MM.1S (cell line): ENCODE measurements at regions not wholly inside any gene's neighbourhood (a gene's known extent, or its start where the extent isn't known, plus 50 kb on each side); places are given as distances from the start of the nearest gene placed in this dataset.
"Not testable (repeated sequence)": the region's sequence is repeated elsewhere in the genome, so short reads cannot be mapped to it uniquely, and the experiment has no call there.

Experiments
- DNase-seq: peaks from one replicate; pipeline ENCODE4 v3.0.0-alpha.2; 2015
- H2AFZ ChIP-seq: fragments of 300-600 bp; sonication (generic); 2 replicates; pipeline ENCODE4 v1.6.0; 2016; ENCODE audit warnings: antibody characterized with exemption, low read length
- H3F3A ChIP-seq: fragments of 300-600 bp; sonication (generic); 2 replicates; pipeline ENCODE4 v1.6.1; 2016; ENCODE audit warnings: mild to moderate bottlenecking, antibody characterized with exemption, low read length, moderate library complexity, mixed read lengths; ENCODE audit not compliant: insufficient read depth
- H3K27ac ChIP-seq: fragments of 300-600 bp; sonication (generic); 2 replicates; pipeline ENCODE4 v1.5.1; 2016; ENCODE audit warnings: mild to moderate bottlenecking, low read length
- H3K27me3 ChIP-seq: fragments of 300-600 bp; sonication (generic); replicated peaks from 2 replicates; pipeline ENCODE4 v1.6.0; 2016; ENCODE audit warnings: low read length; ENCODE audit not compliant: insufficient read depth
- H3K36me3 ChIP-seq: fragments of 300-600 bp; sonication (generic); replicated peaks from 2 replicates; pipeline ENCODE4 v1.6.1; 2016; ENCODE audit warnings: mild to moderate bottlenecking, low read length, mixed read lengths; ENCODE audit not compliant: insufficient read depth
- H3K4me1 ChIP-seq: fragments of 300-600 bp; sonication (generic); 2 replicates; pipeline ENCODE4 v1.6.1; 2016; ENCODE audit warnings: low read length, mixed read lengths
- H3K4me2 ChIP-seq: fragments of 300-600 bp; sonication (generic); 2 replicates; pipeline ENCODE4 v1.6.0; 2016; ENCODE audit warnings: low read depth, low read length
- H3K4me3 ChIP-seq: fragments of 300-600 bp; sonication (generic); 2 replicates; pipeline ENCODE4 v1.5.1; 2016; ENCODE audit warnings: low read length, mixed read lengths
- H3K79me2 ChIP-seq: fragments of 300-600 bp; sonication (generic); 2 replicates; pipeline ENCODE4 v1.6.1; 2016; ENCODE audit warnings: mixed run types, low read length, mixed read lengths
- H3K9ac ChIP-seq: fragments of 300-600 bp; sonication (generic); 2 replicates; pipeline ENCODE4 v1.6.1; 2016; ENCODE audit warnings: low read length, mixed read lengths
- H3K9me2 ChIP-seq: fragments of 300-600 bp; sonication (generic); replicated peaks from 2 replicates; pipeline ENCODE4 v1.6.1; 2016; ENCODE audit warnings: mild to moderate bottlenecking, low read length, mixed read lengths; ENCODE audit not compliant: insufficient read depth
- H3K9me3 ChIP-seq: fragments of 300-600 bp; sonication (generic); replicated peaks from 2 replicates; pipeline ENCODE4 v1.6.1; 2016; ENCODE audit warnings: mild to moderate bottlenecking, low read length, mixed read lengths; ENCODE audit not compliant: insufficient read depth
- H4K20me1 ChIP-seq: fragments of 300-600 bp; sonication (generic); 2 replicates; pipeline ENCODE4 v1.6.1; 2016; ENCODE audit warnings: mild to moderate bottlenecking, low read length, moderate library complexity, mixed read lengths; ENCODE audit not compliant: insufficient read depth
- EZH2 ChIP-seq: fragments of 300-600 bp; sonication (generic); optimal IDR thresholded peaks from 2 replicates; pipeline ENCODE3; 2017; ENCODE audit warnings: low read depth, mild to moderate bottlenecking, antibody characterized with exemption, low read length, mixed read lengths
- EZH2phosphoT487 ChIP-seq: fragments of 300-600 bp; sonication (generic); IDR thresholded peaks from 2 replicates; pipeline ENCODE4 v1.6.1; 2018; ENCODE audit warnings: antibody characterized with exemption, low read length
- TF ChIP-seq, protein P1 (sequence below): fragments of 300-600 bp; sonication (generic); IDR thresholded peaks from 2 replicates; pipeline ENCODE4 v1.5.1; 2016; ENCODE audit warnings: antibody characterized with exemption, low read length, mixed read lengths

- Histone ChIP-seq H3K4me1 (no peaks in the 10 kb centered on the region), H3K9me3 (no peaks in the 10 kb centered on the region), H3K4me3 (no peak overlapping the region), H2AFZ (no peak overlapping the region), H3K27ac (no peak overlapping the region), H3K4me2 (no peak overlapping the region), H3K79me2 (no peaks in the 10 kb centered on the region), H3K9me2 (no peaks in the 10 kb centered on the region), H3K9ac (no peak overlapping the region), H3K36me3 (no peaks in the 10 kb centered on the region), H3K27me3 (no peaks in the 10 kb centered on the region), H4K20me1 (no peaks in the 10 kb centered on the region), H3F3A (no peaks in the 10 kb centered on the region)
- TF ChIP-seq, protein P1, sequence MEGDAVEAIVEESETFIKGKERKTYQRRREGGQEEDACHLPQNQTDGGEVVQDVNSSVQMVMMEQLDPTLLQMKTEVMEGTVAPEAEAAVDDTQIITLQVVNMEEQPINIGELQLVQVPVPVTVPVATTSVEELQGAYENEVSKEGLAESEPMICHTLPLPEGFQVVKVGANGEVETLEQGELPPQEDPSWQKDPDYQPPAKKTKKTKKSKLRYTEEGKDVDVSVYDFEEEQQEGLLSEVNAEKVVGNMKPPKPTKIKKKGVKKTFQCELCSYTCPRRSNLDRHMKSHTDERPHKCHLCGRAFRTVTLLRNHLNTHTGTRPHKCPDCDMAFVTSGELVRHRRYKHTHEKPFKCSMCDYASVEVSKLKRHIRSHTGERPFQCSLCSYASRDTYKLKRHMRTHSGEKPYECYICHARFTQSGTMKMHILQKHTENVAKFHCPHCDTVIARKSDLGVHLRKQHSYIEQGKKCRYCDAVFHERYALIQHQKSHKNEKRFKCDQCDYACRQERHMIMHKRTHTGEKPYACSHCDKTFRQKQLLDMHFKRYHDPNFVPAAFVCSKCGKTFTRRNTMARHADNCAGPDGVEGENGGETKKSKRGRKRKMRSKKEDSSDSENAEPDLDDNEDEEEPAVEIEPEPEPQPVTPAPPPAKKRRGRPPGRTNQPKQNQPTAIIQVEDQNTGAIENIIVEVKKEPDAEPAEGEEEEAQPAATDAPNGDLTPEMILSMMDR: no peak
- TF ChIP-seq EZH2phosphoT487 (no peak), EZH2 (no peak)
- no peak for DNase-seq
Measured at GRCh38 chr22:25331050-25331449, 111.6 kb downstream of the CRYBB2 start.

DNA sequence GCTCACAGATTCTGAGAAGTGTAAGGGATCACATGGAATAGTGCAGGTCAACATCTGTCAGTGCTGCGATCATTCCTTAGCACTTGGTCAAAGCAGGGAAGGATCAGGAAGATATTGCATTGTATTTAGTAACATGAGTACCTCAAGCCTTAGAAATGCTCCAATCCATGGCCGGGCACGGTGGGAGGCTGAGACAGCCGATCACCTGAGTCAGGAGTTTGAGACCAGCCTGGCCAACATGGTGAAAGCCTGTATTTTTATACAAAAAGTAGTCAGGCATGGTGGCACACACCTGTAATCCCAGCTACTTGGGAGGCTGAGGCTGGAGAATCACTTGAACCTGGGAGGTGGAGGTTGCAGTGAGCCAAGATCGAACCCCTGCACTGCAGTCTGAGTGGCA lies 112.5 kb downstream of the CRYBB2 start:
- not testable (repeated sequence) for H3K4me2 ChIP-seq, H3K9ac ChIP-seq, H3K79me2 ChIP-seq, H3K27ac ChIP-seq, H3K27me3 ChIP-seq, H3K4me1 ChIP-seq, H3K36me3 ChIP-seq, H2AFZ ChIP-seq, H3F3A ChIP-seq, H4K20me1 ChIP-seq, H3K9me2 ChIP-seq, DNase-seq, H3K9me3 ChIP-seq, H3K4me3 ChIP-seq

DNA sequence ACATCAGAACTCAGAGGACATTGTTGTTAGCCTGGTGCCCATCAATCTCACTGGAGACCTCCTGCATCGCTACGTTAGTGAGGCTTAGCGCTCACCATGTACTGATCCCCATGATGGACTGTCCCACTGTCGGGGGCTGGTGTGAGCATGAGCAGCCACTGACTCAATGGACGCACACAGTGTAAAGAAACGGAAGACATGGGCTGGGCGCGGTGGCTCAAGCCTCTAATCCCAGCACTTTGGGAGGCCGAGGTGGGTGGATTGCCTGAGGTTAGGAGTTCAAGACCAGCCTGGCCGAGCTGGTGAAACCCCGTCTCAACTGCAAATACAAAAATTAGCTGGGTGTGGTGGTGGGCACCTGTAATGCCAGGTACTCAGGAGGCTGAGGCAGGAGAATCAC lies 112.9 kb downstream of the CRYBB2 start:
- Histone ChIP-seq H3K4me2 (no peak overlapping the region), H3K36me3 (no peaks in the 10 kb centered on the region), H3K9me3 (no peaks in the 10 kb centered on the region), H3K27ac (no peak overlapping the region), H3K9ac (no peak overlapping the region), H2AFZ (no peak overlapping the region), H4K20me1 (no peaks in the 10 kb centered on the region), H3K27me3 (no peaks in the 10 kb centered on the region), H3K9me2 (no peaks in the 10 kb centered on the region), H3F3A (no peaks in the 10 kb centered on the region), H3K79me2 (no peaks in the 10 kb centered on the region), H3K4me1 (no peaks in the 10 kb centered on the region), H3K4me3 (no peak overlapping the region)
- TF ChIP-seq EZH2 (no peak), EZH2phosphoT487 (no peak)
- TF ChIP-seq, protein P1: no peak
- no peak for DNase-seq

GRCh38 chr22:25334162-25334490 lies 114.7 kb downstream of the CRYBB2 start:
- Histone ChIP-seq H3K9me3 (no peaks in the 10 kb centered on the region), H3K27ac (no peak overlapping the region), H3K36me3 (no peaks in the 10 kb centered on the region), H3K27me3 (no peaks in the 10 kb centered on the region; the same call in 1 of the 2 replicates), H3K9ac (no peak overlapping the region), H3K9me2 (no peaks in the 10 kb centered on the region), H3K79me2 (no peaks in the 10 kb centered on the region), H3K4me3 (no peak overlapping the region), H4K20me1 (no peaks in the 10 kb centered on the region), H3K4me1 (no peaks in the 10 kb centered on the region), H3F3A (no peaks in the 10 kb centered on the region), H2AFZ (no peak overlapping the region), H3K4me2 (no peak overlapping the region)
- TF ChIP-seq EZH2: no peak
- TF ChIP-seq, protein P1: peak; percentile 66
- peak; percentile 63 for DNase-seq

GRCh38 chr22:25334631-25335030 lies 115.2 kb downstream of the CRYBB2 start:
- not testable (repeated sequence) for H3K9me3 ChIP-seq, H3K9me2 ChIP-seq, H3K4me2 ChIP-seq, H3F3A ChIP-seq, H3K27me3 ChIP-seq, H3K4me3 ChIP-seq, H2AFZ ChIP-seq, H3K9ac ChIP-seq, H3K4me1 ChIP-seq, H3K36me3 ChIP-seq, DNase-seq, H4K20me1 ChIP-seq, H3K79me2 ChIP-seq, H3K27ac ChIP-seq

GRCh38 chr22:25335276-25335675 lies 115.8 kb downstream of the CRYBB2 start:
- not testable (repeated sequence) for H2AFZ ChIP-seq, H3F3A ChIP-seq, H3K36me3 ChIP-seq, H3K4me1 ChIP-seq, H3K9me2 ChIP-seq, H3K27me3 ChIP-seq, H3K79me2 ChIP-seq, H4K20me1 ChIP-seq, H3K9ac ChIP-seq, H3K27ac ChIP-seq, H3K4me3 ChIP-seq, H3K9me3 ChIP-seq, DNase-seq, H3K4me2 ChIP-seq
